Osteocyte (in vitro differentiated cells): ENCODE measurements at regions not wholly inside any gene's neighbourhood (a gene's known extent, or its start where the extent isn't known, plus 50 kb on each side); places are given as distances from the start of the nearest gene placed in this dataset.

Source experiments
- DNase-seq: peaks from one replicate; pipeline ENCODE4 v3.0.0; 2021; ENCODE audit warnings: mixed read lengths; ENCODE audit not compliant: unreplicated experiment; ENCODE audit errors: extremely low spot score
- H3K27ac Mint-ChIP-seq: one replicate; pipeline ENCODE4 v1.8.0; 2021; ENCODE audit warnings: mild to moderate bottlenecking, mixed read lengths; ENCODE audit not compliant: unreplicated experiment
- H3K27me3 Mint-ChIP-seq: one replicate; pipeline ENCODE4 v1.8.0; 2021; ENCODE audit warnings: mixed read lengths; ENCODE audit not compliant: unreplicated experiment
- H3K36me3 Mint-ChIP-seq: one replicate; pipeline ENCODE4 v1.8.0; 2021; ENCODE audit warnings: mixed read lengths; ENCODE audit not compliant: unreplicated experiment
- H3K4me1 Mint-ChIP-seq: one replicate; pipeline ENCODE4 v1.8.0; 2021; ENCODE audit warnings: mixed read lengths; ENCODE audit not compliant: unreplicated experiment
- H3K4me3 Mint-ChIP-seq: one replicate; pipeline ENCODE4 v1.8.0; 2021; ENCODE audit warnings: mild to moderate bottlenecking, moderate library complexity, mixed read lengths; ENCODE audit not compliant: unreplicated experiment
- H3K9me3 Mint-ChIP-seq: one replicate; pipeline ENCODE4 v1.8.0; 2021; ENCODE audit warnings: mixed read lengths; ENCODE audit not compliant: unreplicated experiment
- TF ChIP-seq, protein P1 (sequence below): fragments of 200-600 bp; sonication (generic); IDR thresholded peaks from 2 replicates; pipeline ENCODE4 v1.5.0; 2021; ENCODE audit warnings: antibody characterized with exemption, mild to moderate bottlenecking, moderate library complexity

DNA sequence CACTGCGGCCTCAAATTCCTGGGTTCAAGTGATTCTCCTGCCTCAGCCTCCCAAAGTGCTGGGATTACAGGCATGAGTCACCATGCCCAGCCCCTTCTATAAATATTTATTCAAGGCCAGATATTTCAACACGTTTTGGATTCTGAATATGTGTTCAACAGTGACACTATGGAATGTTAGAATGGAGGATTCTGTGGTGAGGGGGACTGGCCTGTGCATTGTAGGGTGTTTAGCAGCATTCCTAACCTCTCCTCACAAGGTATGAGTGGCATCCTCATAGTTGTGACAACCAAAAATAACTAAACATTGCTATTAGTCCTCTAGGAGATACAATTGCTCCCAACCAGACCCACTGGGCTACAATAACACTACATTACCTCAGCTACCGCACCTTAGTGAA is 104.0 kb upstream of the ATP10A start:
- Mint-ChIP-seq H3K27ac (no peak overlapping the region), H3K36me3 (no peaks in the 10 kb centered on the region), H3K4me3 (no peak overlapping the region), H3K27me3 (peaks cover 11% of the 10 kb centered on the region), H3K9me3 (no peaks in the 10 kb centered on the region), H3K4me1 (no peaks in the 10 kb centered on the region)
- TF ChIP-seq, protein P1, sequence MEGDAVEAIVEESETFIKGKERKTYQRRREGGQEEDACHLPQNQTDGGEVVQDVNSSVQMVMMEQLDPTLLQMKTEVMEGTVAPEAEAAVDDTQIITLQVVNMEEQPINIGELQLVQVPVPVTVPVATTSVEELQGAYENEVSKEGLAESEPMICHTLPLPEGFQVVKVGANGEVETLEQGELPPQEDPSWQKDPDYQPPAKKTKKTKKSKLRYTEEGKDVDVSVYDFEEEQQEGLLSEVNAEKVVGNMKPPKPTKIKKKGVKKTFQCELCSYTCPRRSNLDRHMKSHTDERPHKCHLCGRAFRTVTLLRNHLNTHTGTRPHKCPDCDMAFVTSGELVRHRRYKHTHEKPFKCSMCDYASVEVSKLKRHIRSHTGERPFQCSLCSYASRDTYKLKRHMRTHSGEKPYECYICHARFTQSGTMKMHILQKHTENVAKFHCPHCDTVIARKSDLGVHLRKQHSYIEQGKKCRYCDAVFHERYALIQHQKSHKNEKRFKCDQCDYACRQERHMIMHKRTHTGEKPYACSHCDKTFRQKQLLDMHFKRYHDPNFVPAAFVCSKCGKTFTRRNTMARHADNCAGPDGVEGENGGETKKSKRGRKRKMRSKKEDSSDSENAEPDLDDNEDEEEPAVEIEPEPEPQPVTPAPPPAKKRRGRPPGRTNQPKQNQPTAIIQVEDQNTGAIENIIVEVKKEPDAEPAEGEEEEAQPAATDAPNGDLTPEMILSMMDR, result no peak
- no peak for DNase-seq

DNA sequence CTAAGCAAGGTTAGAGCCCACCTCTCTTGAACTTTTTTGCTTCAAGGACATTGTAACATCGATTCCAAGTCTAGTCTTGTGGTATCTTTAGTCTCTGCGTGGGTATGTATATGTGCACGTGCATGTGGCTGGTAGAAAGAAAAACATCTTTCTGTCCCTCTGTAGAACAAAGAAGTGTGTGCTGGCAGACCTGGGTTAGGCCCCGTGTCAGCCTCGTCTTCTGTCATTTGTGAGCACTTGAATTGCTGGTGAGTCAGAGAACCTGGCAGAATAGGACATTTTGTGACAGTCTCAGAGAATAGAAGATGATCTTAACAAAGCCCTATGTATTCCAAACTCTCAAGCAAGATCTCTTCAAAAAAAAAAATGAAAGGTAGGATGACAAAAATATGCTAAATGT is 102.2 kb upstream of the ATP10A start:
- Mint-ChIP-seq H3K27me3 (peaks cover 8% of the 10 kb centered on the region), H3K4me3 (no peak overlapping the region), H3K4me1 (no peaks in the 10 kb centered on the region), H3K9me3 (no peaks in the 10 kb centered on the region), H3K27ac (no peak overlapping the region), H3K36me3 (no peaks in the 10 kb centered on the region)
- no peak for DNase-seq
- TF ChIP-seq, protein P1, result no peak

DNA sequence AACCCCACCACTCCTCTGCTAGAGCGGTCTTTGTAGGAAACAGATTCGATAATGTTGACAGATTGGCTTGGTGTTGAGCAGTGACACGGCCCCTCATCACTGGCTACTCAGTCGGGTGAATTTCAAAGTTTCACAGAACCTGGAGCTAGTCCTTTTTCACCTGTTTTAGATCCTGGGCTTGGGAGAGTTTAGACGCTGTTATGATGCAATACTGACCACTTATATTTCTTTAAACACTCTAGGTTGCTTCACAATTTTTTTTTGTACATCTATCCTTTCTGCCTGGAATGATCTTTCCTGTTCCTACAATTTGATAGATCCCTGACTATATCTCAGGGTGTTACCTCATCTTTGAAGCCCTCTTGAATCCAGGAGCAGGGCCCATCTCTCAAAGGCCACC is 97.1 kb upstream of the ATP10A start:
- DNase-seq, result no peak
- Mint-ChIP-seq H3K27me3 (peaks cover 8% of the 10 kb centered on the region), H3K9me3 (no peaks in the 10 kb centered on the region), H3K4me3 (no peak overlapping the region), H3K36me3 (no peaks in the 10 kb centered on the region), H3K4me1 (no peaks in the 10 kb centered on the region), H3K27ac (no peak overlapping the region)
- TF ChIP-seq, protein P1, result no peak

DNA sequence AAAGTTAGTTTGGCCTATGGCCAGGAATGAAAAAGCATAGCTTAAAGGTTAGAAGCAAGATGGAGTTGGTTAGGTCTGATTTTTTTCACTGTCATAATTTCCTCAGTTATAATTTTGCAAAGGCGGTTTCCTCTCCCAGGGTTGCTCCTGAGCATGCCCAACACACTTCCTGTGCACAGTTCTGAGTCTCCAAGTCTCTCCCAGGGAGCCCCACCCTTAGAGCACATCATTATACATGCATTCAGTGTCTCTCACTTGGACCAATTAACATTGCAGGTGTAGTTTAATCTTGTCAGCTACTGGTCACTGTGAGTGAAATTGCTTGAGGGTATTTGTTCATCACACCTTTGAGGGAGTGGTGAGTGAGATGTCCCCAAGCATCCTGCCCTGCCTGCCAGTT is 96.0 kb upstream of the ATP10A start:
- Mint-ChIP-seq H3K27ac (no peak overlapping the region), H3K9me3 (no peaks in the 10 kb centered on the region), H3K4me1 (no peaks in the 10 kb centered on the region), H3K4me3 (no peak overlapping the region), H3K27me3 (peaks cover 18% of the 10 kb centered on the region), H3K36me3 (no peaks in the 10 kb centered on the region)
- TF ChIP-seq, protein P1, result no peak
- no peak for DNase-seq

DNA sequence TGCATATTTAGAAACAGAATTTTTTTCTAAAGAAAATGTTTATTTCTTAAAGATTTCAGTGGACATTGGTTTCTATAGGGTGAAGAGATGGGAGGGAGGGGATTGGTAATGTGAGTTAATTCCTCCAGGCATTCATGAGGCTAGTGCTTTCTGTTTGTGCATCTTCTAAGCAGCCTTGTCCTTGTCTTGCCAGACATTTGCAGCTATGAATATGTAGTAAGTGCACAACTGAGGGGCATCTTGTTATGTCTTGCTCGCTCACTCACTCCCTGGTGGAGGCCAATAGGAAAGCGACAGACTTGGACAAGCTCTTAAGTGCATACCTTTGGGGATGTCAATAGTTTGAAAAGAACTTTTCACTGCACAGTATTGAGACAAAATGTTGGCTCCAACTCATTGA is 92.5 kb upstream of the ATP10A start:
- Mint-ChIP-seq H3K4me3 (no peak overlapping the region), H3K27ac (no peak overlapping the region), H3K4me1 (no peaks in the 10 kb centered on the region), H3K27me3 (peaks cover 38% of the 10 kb centered on the region), H3K36me3 (no peaks in the 10 kb centered on the region), H3K9me3 (peaks cover 4% of the 10 kb centered on the region)
- DNase-seq, result no peak
- TF ChIP-seq, protein P1, result no peak
